CD4-positive, alpha-beta T cell (primary cell): ENCODE measurements at regions not wholly inside any gene's neighbourhood (a gene's known extent, or its start where the extent isn't known, plus 50 kb on each side); places are given as distances from the start of the nearest gene placed in this dataset.

Experiments used
- ATAC-seq: fragments of 200-7000 bp; cut with Tn5 transposase; one replicate; pipeline ENCODE4 v1.10.0; 2022; ENCODE audit warnings: mild to moderate bottlenecking; ENCODE audit not compliant: poor library complexity
- CTCF ChIA-PET: fragments of 350-600 bp; sonication (Branson Sonifier 250); formaldehyde crosslinking; loops from one replicate; lab custom pipeline; 2021; ENCODE audit warnings: antibody characterized with exemption, inconsistent platforms; lab: Charles Lee
- POLR2A ChIA-PET: fragments of 350-600 bp; sonication (Branson Sonifier 250); formaldehyde crosslinking; loops from one replicate; lab custom pipeline; 2021; ENCODE audit warnings: antibody characterized with exemption, inconsistent platforms; lab: Charles Lee
- DNase-seq, 14 experiments: peaks; one replicate each; pipeline ENCODE4 v3.0.0-alpha.2; 2013 to 2020; ENCODE audit warnings: mixed read lengths in 2 of 14
- H3K27ac ChIP-seq, 2 donors: one replicate each; pipeline versions ENCODE4 v1.5.1 to v1.7.0; 2013; ENCODE audit warnings: low read length in 2 of 2, low read depth in 1 of 2, mild to moderate bottlenecking in 1 of 2
- H3K27me3 ChIP-seq, 2 experiments: 1 replicate in 1 of 2; 2 replicates in 1 of 2; pipeline versions ENCODE4 v1.6.1 to v1.7.0; 2013; ENCODE audit warnings: low read length in 2 of 2, control low read depth in 1 of 2, mild to moderate bottlenecking in 1 of 2, moderate library complexity in 1 of 2; ENCODE audit not compliant: insufficient read depth in 2 of 2, control insufficient read depth in 1 of 2
- H3K36me3 ChIP-seq: one replicate; pipeline ENCODE4 v1.6.1; 2013; ENCODE audit warnings: low read length, control low read depth; ENCODE audit not compliant: insufficient read depth
- H3K4me1 ChIP-seq: one replicate; pipeline ENCODE4 v1.6.1; 2013; ENCODE audit warnings: low read length, control low read depth; ENCODE audit not compliant: insufficient read depth
- H3K4me3 ChIP-seq: one replicate; pipeline ENCODE4 v1.5.1; 2013; ENCODE audit warnings: mild to moderate bottlenecking, low read length, moderate library complexity
- H3K9me3 ChIP-seq, 2 experiments: 1 replicate in 1 of 2; 2 replicates in 1 of 2; pipeline versions ENCODE4 v1.6.1 to v1.7.0; 2013; ENCODE audit warnings: low read length in 2 of 2, mild to moderate bottlenecking in 2 of 2, control low read depth in 1 of 2, moderate library complexity in 1 of 2; ENCODE audit not compliant: control insufficient read depth in 1 of 2, insufficient read depth in 1 of 2
- H3K27ac Mint-ChIP-seq: one replicate; pipeline ENCODE4 v1.8.0; 2020; ENCODE audit warnings: mixed read lengths
- H3K27me3 Mint-ChIP-seq: one replicate; pipeline ENCODE4 v1.8.0; 2021; ENCODE audit warnings: mixed read lengths
- H3K36me3 Mint-ChIP-seq: one replicate; pipeline ENCODE4 v1.8.0; 2021; ENCODE audit warnings: low read depth, mixed read lengths
- H3K4me1 Mint-ChIP-seq: one replicate; pipeline ENCODE4 v1.8.0; 2021; ENCODE audit warnings: low read depth, mixed read lengths
- H3K4me3 Mint-ChIP-seq: one replicate; pipeline ENCODE4 v1.8.0; 2020; ENCODE audit warnings: mild to moderate bottlenecking, mixed read lengths
- H3K9me3 Mint-ChIP-seq: one replicate; pipeline ENCODE4 v1.8.0; 2020; ENCODE audit warnings: mixed read lengths
- intact Hi-C, 2 experiments: fragments of 100-400 bp; cut with DNase I in 1 of 2; cut with micrococcal nuclease in 1 of 2; formaldehyde crosslinking; loops; one replicate each; pipeline versions ENCODE4 v1.15.1 to v1.9.0; 2023 to 2025; cut with DNase I, micrococcal nuclease
- TF ChIP-seq, protein P1 (sequence below): fragments of 200-600 bp; IDR thresholded peaks from one replicate; pipeline ENCODE4 v1.8.0; 2022; ENCODE audit warnings: antibody characterized with exemption, mild to moderate bottlenecking

DNA sequence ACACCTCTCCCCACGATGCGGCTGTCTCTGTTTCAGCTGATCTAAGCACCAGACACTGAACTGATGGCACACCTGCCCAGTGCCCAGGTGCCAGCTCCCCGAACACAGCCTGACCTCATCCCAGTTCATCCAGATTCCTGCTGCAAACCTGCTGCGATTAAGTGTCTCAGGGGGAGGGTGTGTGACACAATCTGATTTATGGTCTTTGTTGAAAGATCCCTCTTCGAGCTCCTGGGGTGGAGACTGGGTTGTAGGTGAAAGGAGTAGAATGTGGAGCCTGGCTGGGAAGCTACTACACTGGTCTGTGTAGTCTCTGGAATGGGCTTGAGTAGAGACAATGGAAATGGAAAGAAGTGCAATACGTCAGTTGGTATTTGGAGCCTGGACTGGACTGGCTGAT, 390.3 kb downstream of the SHANK2 start:
- H3K4me3 Mint-ChIP-seq, result no peak overlapping the region
- no peaks in the 10 kb centered on the region for H3K9me3 Mint-ChIP-seq
- H3K4me1 ChIP-seq, result no peaks in the 10 kb centered on the region
- H3K36me3 Mint-ChIP-seq, result no peaks in the 10 kb centered on the region
- CTCF ChIA-PET, result no interaction called here
- H3K4me3 ChIP-seq, result no peak overlapping the region
- H3K9me3 ChIP-seq, result no peaks in the 10 kb centered on the region
- no peaks in the 10 kb centered on the region for H3K27me3 Mint-ChIP-seq
- no peak for ATAC-seq
- no peaks in the 10 kb centered on the region for H3K27me3 ChIP-seq
- H3K4me1 Mint-ChIP-seq, result no peaks in the 10 kb centered on the region
- no peak for DNase-seq
- no peak overlapping the region for H3K27ac Mint-ChIP-seq
- POLR2A ChIA-PET, result no interaction called here
- TF ChIP-seq, protein P1, sequence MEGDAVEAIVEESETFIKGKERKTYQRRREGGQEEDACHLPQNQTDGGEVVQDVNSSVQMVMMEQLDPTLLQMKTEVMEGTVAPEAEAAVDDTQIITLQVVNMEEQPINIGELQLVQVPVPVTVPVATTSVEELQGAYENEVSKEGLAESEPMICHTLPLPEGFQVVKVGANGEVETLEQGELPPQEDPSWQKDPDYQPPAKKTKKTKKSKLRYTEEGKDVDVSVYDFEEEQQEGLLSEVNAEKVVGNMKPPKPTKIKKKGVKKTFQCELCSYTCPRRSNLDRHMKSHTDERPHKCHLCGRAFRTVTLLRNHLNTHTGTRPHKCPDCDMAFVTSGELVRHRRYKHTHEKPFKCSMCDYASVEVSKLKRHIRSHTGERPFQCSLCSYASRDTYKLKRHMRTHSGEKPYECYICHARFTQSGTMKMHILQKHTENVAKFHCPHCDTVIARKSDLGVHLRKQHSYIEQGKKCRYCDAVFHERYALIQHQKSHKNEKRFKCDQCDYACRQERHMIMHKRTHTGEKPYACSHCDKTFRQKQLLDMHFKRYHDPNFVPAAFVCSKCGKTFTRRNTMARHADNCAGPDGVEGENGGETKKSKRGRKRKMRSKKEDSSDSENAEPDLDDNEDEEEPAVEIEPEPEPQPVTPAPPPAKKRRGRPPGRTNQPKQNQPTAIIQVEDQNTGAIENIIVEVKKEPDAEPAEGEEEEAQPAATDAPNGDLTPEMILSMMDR, result no peak
- no peak overlapping the region for H3K27ac ChIP-seq
- intact Hi-C loops, result no loop called here
- no peaks in the 10 kb centered on the region for H3K36me3 ChIP-seq

DNA sequence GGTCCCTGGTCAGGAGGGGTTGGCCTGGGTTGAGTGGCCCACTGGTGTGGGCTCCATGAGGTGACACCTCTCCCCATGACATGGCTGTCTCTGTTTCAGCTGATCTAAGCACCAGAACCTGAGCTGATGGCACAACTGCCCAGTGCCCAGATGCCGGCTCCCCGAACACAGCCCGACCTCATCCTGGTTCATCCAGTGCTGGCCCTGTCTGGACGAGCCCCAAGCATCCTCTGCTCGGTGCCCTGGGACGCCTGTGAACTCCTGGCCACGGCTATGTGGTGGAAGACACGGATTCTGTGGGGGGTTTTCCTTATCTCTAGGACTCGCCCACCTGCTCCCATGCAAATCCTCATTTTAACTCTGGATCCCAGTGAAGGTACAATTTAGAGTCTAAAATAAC, 389.2 kb downstream of the SHANK2 start:
- Mint-ChIP-seq H3K36me3 (no peaks in the 10 kb centered on the region), H3K9me3 (no peaks in the 10 kb centered on the region), H3K4me1 (no peaks in the 10 kb centered on the region), H3K4me3 (no peak overlapping the region), H3K27me3 (no peaks in the 10 kb centered on the region), H3K27ac (no peak overlapping the region)
- Histone ChIP-seq H3K27ac (no peak overlapping the region), H3K9me3 (no peaks in the 10 kb centered on the region), H3K36me3 (no peaks in the 10 kb centered on the region), H3K4me3 (no peak overlapping the region), H3K27me3 (no peaks in the 10 kb centered on the region), H3K4me1 (no peaks in the 10 kb centered on the region)
- DNase-seq, result no peak
- ChIA-PET POLR2A (no interaction called here), CTCF (no interaction called here)
- TF ChIP-seq, protein P1, result no peak
- no peak for ATAC-seq
- intact Hi-C loops, result no loop called here

DNA sequence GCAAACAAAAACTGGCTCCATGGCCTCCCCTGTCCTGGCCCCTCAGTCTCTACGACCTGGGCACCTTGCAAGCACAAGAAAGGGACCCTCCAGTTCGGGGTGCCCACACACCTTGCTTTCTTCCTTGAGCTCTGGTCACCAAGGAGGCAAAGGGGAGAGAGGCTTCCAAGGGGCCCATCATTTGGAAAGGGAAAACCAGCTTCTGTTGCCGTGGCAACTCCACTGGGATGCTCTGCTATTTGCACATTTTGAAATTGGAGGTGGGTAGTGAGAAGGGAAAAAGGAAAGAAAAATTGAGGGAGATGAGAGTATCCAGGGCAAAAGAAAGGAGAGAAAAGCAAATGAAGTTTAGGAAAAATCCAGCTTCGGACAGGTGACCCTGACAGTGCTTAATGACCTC, 388.4 kb downstream of the SHANK2 start:
- Histone ChIP-seq H3K4me3 (no peak overlapping the region), H3K4me1 (no peaks in the 10 kb centered on the region), H3K9me3 (no peaks in the 10 kb centered on the region), H3K27ac (no peak overlapping the region), H3K36me3 (no peaks in the 10 kb centered on the region), H3K27me3 (no peaks in the 10 kb centered on the region)
- H3K9me3 Mint-ChIP-seq, result no peaks in the 10 kb centered on the region
- H3K4me3 Mint-ChIP-seq, result no peak overlapping the region
- no peak for DNase-seq
- intact Hi-C loops, result no loop called here
- no peak for ATAC-seq
- POLR2A ChIA-PET, result no interaction called here
- no peaks in the 10 kb centered on the region for H3K27me3 Mint-ChIP-seq
- no peaks in the 10 kb centered on the region for H3K36me3 Mint-ChIP-seq
- H3K27ac Mint-ChIP-seq, result no peak overlapping the region
- H3K4me1 Mint-ChIP-seq, result no peaks in the 10 kb centered on the region
- CTCF ChIA-PET, result no interaction called here
- TF ChIP-seq, protein P1, result no peak
